ENCODE measurements at regions not wholly inside any gene's neighbourhood (a gene's known extent, or its start where the extent isn't known, plus 50 kb on each side); places are given as distances from the start of the nearest gene placed in this dataset.

- TF ChIP-seq CTCF (IDR thresholded peaks at IDR 0.05) = no peak
- TF ChIP-seq POLR2A (IDR thresholded peaks at IDR 0.05) = no peak
These were observed 82.3 kb downstream of the TNFAIP2 start for GRCh38 chr14:103205541-103205906.
